Ovary (tissue), 7 donors: ENCODE measurements at regions not wholly inside any gene's neighbourhood (a gene's known extent, or its start where the extent isn't known, plus 50 kb on each side); places are given as distances from the start of the nearest gene placed in this dataset.

Experiments used
- DNase-seq, 5 donors: peaks; one replicate each; pipeline ENCODE4 v3.0.0-alpha.2; 2019 to 2020
- H3K27ac ChIP-seq, 2 donors: fragments of 200-600 bp; one replicate each; pipeline versions ENCODE4 v1.5.1 to v1.8.0; 2019 to 2022
- H3K27me3 ChIP-seq: fragments of 200-600 bp; one replicate; pipeline ENCODE4 v1.8.0; 2022
- H3K36me3 ChIP-seq: fragments of 200-600 bp; sonication (generic); one replicate; pipeline ENCODE4 v1.5.1; 2019
- H3K4me1 ChIP-seq: one replicate; pipeline ENCODE4 v1.8.1; 2013; ENCODE audit warnings: mild to moderate bottlenecking, moderate library complexity; ENCODE audit not compliant: insufficient read depth
- H3K4me3 ChIP-seq: fragments of 200-600 bp; sonication (generic); one replicate; pipeline ENCODE4 v1.5.1; 2017
- H3K9me3 ChIP-seq, 2 donors: fragments of 200-600 bp in 1 of 2; sonication (generic) in 1 of 2; one replicate each; pipeline versions ENCODE4 v1.5.1 to v1.8.1; 2013 to 2019; ENCODE audit warnings: mild to moderate bottlenecking in 1 of 2, moderate library complexity in 1 of 2
- EP300 ChIP-seq: sonication (generic); formaldehyde crosslinking; IDR thresholded peaks from one replicate; pipeline ENCODE4 v1.6.1; 2017; ENCODE audit warnings: antibody characterized with exemption
- POLR2A ChIP-seq: fragments of 450-650 bp; IDR thresholded peaks from one replicate; pipeline ENCODE4 v1.6.1; 2017; ENCODE audit warnings: antibody characterized with exemption, mild to moderate bottlenecking, moderate library complexity
- WGBS, 3 donors: extraction: QIAGEN DNeasy Blood & Tissue Kit in 1 of 3; methylation state at CpG; one replicate each; pipeline versions ENCODE4 v1.1.5 to v1.1.7; 2013 to 2017; 5-methylcytosine and 5-hydroxymethylcytosine counted together
- intact Hi-C, 4 donors: fragments of 100-400 bp; cut with DNase I; formaldehyde crosslinking; loops; one replicate each; pipeline versions ENCODE4 v1.11.0 to v1.15.1; 2022 to 2023
- TF ChIP-seq, protein P1 (sequence below), 3 donors: fragments of 450-650 bp in 2 of 3; fragments of 200-600 bp in 1 of 3; IDR thresholded peaks; one replicate each; pipeline versions ENCODE4 v1.5.1 to v1.8.0; 2016 to 2022; ENCODE audit warnings: antibody characterized with exemption in 3 of 3, mild to moderate bottlenecking in 1 of 3
- donor health status: DM: no; HTN: no; CAD: no; lungs with moderate emphysema.
- donor health status: DM: no; HTN: no; CAD: no.
- donor health status: Bipolar disorder and iron deficiency.
- donor health status: DM: no; HTN: no; CAD: no.
- donor health status: DM: yes; HTN: yes; CAD: no.

DNA sequence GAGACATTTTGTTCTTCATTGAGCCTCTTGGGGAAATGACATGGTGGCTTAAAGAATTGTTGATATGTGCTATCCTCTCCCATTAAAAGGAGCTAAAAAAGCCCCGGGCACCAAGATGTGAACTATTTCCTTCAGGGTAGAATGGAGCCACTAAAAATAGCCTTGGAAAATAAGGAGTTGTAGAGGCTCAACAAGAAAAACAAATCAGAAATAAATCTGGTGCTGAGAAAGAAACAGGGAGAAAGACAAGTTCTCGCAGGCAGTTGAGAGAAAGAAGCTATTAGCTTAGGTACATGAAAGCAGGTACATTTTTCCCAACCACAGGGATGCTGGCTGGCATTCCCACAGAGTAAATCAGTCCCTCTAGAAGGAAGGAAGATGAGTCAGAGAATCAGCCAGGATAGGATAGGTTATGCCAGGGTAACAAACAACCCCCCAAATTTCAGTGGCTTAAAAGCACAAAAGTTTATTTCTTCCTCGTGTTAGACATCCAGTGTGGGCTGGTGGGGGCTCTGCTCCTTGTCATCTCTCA is 134.6 kb upstream of the ADRA1B start:
- no peaks in the 10 kb centered on the region for H3K9me3 ChIP-seq

DNA sequence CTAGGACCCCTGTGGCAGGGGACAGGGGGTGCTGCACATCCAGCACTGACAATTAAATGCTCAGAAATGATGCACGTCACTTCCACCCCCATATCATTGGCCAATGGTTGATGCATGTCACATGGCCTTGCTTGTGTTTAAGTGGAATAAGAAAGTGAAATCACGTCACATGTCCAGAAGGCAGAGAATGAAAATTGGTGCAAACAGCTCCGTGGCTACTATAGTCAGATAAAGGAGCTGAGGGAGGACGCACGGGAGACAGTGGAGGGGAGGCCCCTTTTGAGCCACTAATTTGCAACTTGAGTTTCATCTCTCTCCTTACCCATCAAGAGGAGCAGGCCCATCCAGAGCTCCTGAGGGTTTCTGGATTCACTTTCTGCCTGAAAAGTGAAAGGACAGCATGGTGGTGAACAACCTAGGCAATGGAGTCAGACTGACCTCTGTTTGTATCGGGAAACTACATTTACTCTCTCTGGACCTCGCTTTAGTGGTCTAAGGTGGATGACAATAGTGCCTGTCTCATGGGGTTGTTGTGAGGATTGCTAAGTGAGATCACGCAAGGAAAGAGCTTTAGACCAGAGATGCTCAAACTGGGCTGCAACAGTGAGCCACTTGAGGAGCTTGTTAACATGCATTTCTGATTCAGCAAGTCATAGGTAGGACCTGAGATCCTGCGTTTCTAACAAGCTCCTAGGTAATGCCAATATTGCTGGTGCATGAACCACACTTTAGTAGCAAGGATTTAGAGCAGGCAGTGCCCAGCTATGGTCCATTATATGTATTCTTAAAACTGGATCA is 133.9 kb upstream of the ADRA1B start:
- no peak for DNase-seq
- no peak overlapping the region for H3K4me3 ChIP-seq
- no peak overlapping the region for H3K27ac ChIP-seq
- 82 to 88% (median 87%) methylated on average over 9 of the region's 9 CpGs for WGBS, 3 donors
- H3K4me1 ChIP-seq = peaks cover 1% of the 10 kb centered on the region
- no peaks in the 10 kb centered on the region for H3K27me3 ChIP-seq
- H3K36me3 ChIP-seq = no peaks in the 10 kb centered on the region
- TF ChIP-seq POLR2A (no peak), EP300 (no peak)
- TF ChIP-seq, protein P1, sequence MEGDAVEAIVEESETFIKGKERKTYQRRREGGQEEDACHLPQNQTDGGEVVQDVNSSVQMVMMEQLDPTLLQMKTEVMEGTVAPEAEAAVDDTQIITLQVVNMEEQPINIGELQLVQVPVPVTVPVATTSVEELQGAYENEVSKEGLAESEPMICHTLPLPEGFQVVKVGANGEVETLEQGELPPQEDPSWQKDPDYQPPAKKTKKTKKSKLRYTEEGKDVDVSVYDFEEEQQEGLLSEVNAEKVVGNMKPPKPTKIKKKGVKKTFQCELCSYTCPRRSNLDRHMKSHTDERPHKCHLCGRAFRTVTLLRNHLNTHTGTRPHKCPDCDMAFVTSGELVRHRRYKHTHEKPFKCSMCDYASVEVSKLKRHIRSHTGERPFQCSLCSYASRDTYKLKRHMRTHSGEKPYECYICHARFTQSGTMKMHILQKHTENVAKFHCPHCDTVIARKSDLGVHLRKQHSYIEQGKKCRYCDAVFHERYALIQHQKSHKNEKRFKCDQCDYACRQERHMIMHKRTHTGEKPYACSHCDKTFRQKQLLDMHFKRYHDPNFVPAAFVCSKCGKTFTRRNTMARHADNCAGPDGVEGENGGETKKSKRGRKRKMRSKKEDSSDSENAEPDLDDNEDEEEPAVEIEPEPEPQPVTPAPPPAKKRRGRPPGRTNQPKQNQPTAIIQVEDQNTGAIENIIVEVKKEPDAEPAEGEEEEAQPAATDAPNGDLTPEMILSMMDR (IDR thresholded peaks at IDR 0.05) = no peak
- no peaks in the 10 kb centered on the region for H3K9me3 ChIP-seq
- intact Hi-C loops = no loop called here

More for the DNA sequence above, 134.6 kb upstream of the ADRA1B start:
- Histone ChIP-seq H3K4me3 (no peak overlapping the region), H3K4me1 (no peaks in the 10 kb centered on the region), H3K36me3 (no peaks in the 10 kb centered on the region), H3K27ac (no peak overlapping the region), H3K27me3 (no peaks in the 10 kb centered on the region)
- WGBS, 3 donors = 68 to 81% (median 80%) methylated on average over 3 of the region's 3 CpGs
- intact Hi-C loops = no loop called here
- no peak for DNase-seq
- TF ChIP-seq, protein P1 (IDR thresholded peaks at IDR 0.05) = no peak
- TF ChIP-seq EP300 (no peak), POLR2A (no peak)

DNA sequence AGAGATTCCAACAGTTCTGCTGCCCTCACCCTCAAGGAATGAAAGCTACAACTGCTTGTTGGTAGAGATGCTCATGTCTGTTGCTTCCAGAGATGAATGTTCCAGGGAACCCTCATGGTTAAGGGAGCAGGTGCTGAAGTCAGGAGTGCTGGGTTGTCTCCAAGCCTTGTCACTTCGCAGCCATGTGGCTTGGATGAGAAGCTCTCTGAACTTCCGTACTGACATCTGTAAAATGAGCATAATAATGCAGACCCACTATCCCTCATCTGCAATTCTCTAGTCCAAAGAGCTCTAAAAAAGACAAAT is 133.3 kb upstream of the ADRA1B start:
- TF ChIP-seq, protein P1 (IDR thresholded peaks at IDR 0.05) = no peak
- TF ChIP-seq POLR2A (no peak), EP300 (no peak)
- WGBS, 3 donors = 84 to 90% (median 89%) methylated on average over 2 of the region's 2 CpGs
- Histone ChIP-seq H3K27me3 (no peaks in the 10 kb centered on the region), H3K9me3 (no peaks in the 10 kb centered on the region), H3K27ac (no peak overlapping the region), H3K4me3 (no peak overlapping the region), H3K4me1 (peaks cover 2% of the 10 kb centered on the region), H3K36me3 (no peaks in the 10 kb centered on the region)
- intact Hi-C loops = no loop called here
- DNase-seq = no peak

DNA sequence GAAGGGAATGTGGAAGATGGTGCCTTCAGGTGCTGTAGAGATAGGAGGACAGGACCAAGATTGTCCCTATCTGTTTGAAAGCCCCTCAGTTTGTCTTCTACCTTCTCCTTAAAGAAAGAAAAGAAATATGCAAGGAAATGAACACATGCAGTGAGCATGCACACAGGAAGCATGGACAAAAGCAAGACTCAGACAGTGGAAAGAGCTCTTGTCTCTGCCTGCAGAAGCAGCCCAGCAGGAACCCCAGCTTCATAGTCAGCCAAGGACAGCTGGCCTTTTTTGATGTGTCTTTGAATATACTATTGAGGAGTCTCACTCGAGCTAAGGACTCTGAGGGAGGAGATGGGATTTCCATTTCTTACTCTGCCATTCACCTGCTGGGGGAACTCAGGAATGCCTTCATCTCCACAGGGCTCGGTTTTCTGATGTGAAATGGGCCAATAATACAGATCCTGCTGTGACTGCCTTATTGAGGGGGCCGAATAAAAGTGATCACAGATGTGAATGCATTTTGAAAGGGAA is 132.5 kb upstream of the ADRA1B start:
- Histone ChIP-seq H3K9me3 (no peaks in the 10 kb centered on the region), H3K27ac (no peak overlapping the region), H3K4me1 (peaks cover 5% of the 10 kb centered on the region), H3K27me3 (no peaks in the 10 kb centered on the region), H3K4me3 (no peak overlapping the region), H3K36me3 (no peaks in the 10 kb centered on the region)
- intact Hi-C loops = no loop called here
- 62 to 71% (median 68%) methylated on average over 3 of the region's 3 CpGs for WGBS, 3 donors
- TF ChIP-seq POLR2A (no peak), EP300 (no peak)
- TF ChIP-seq, protein P1 (IDR thresholded peaks at IDR 0.05) = no peak
- no peak for DNase-seq
